ENCODE measurements at regions not wholly inside any gene's neighbourhood (a gene's known extent, or its start where the extent isn't known, plus 50 kb on each side); places are given as distances from the start of the nearest gene placed in this dataset.

- no peak overlapping the region for H3K4me3 ChIP-seq
- H3K27ac ChIP-seq, result no peak overlapping the region
- no peaks in the 10 kb centered on the region for H3K27me3 ChIP-seq
- intact Hi-C loops (cut with DNase I; ENCODE audit: low total_unique reads), result no loop called here
- no peaks in the 10 kb centered on the region for H3K9me3 ChIP-seq
- TF ChIP-seq CTCF (IDR thresholded peaks at IDR 0.05), result no peak
- no peaks in the 10 kb centered on the region for H3K36me3 ChIP-seq
- DNase-seq, result no peak
- H3K4me1 ChIP-seq, result no peaks in the 10 kb centered on the region
Measured at GRCh38 chr9:99406939-99407338, 184.9 kb downstream of the SEC61B start.

GRCh38 chr9:99411068-99411467 lies 189.0 kb downstream of the SEC61B start:
- DNase-seq, result no peak
- TF ChIP-seq CTCF (IDR thresholded peaks at IDR 0.05), result no peak
- Histone ChIP-seq H3K4me3 (no peak overlapping the region), H3K27me3 (no peaks in the 10 kb centered on the region), H3K36me3 (no peaks in the 10 kb centered on the region), H3K27ac (no peak overlapping the region), H3K4me1 (no peaks in the 10 kb centered on the region), H3K9me3 (no peaks in the 10 kb centered on the region)
- intact Hi-C loops (cut with DNase I; ENCODE audit: low total_unique reads), result no loop called here

GRCh38 chr9:99411479-99412115 lies 189.5 kb downstream of the SEC61B start:
- Histone ChIP-seq H3K27me3 (no peaks in the 10 kb centered on the region), H3K27ac (no peak overlapping the region), H3K36me3 (no peaks in the 10 kb centered on the region), H3K9me3 (no peaks in the 10 kb centered on the region), H3K4me3 (no peak overlapping the region), H3K4me1 (no peaks in the 10 kb centered on the region)
- DNase-seq, result no peak
- intact Hi-C loops (cut with DNase I; ENCODE audit: low total_unique reads), result no loop called here
- no peak for TF ChIP-seq CTCF (IDR thresholded peaks at IDR 0.05)

GRCh38 chr9:99412606-99413005 lies 190.5 kb downstream of the SEC61B start:
- Histone ChIP-seq H3K9me3 (no peaks in the 10 kb centered on the region), H3K27ac (no peak overlapping the region), H3K4me3 (no peak overlapping the region), H3K4me1 (no peaks in the 10 kb centered on the region), H3K27me3 (no peaks in the 10 kb centered on the region), H3K36me3 (no peaks in the 10 kb centered on the region)
- DNase-seq, result no peak
- TF ChIP-seq CTCF (IDR thresholded peaks at IDR 0.05), result no peak
- intact Hi-C loops (cut with DNase I; ENCODE audit: low total_unique reads), result no loop called here

- no peak for DNase-seq
- intact Hi-C loops (cut with DNase I; ENCODE audit: low total_unique reads), result no loop called here
- Histone ChIP-seq H3K4me3 (no peak overlapping the region), H3K36me3 (no peaks in the 10 kb centered on the region), H3K27me3 (no peaks in the 10 kb centered on the region), H3K27ac (no peak overlapping the region), H3K4me1 (no peaks in the 10 kb centered on the region), H3K9me3 (no peaks in the 10 kb centered on the region)
- no peak for TF ChIP-seq CTCF (IDR thresholded peaks at IDR 0.05)
Measured at GRCh38 chr9:99414321-99414720, 192.2 kb downstream of the SEC61B start.

- Histone ChIP-seq H3K9me3 (no peaks in the 10 kb centered on the region), H3K36me3 (no peaks in the 10 kb centered on the region), H3K27ac (no peak overlapping the region), H3K4me3 (no peak overlapping the region), H3K4me1 (no peaks in the 10 kb centered on the region), H3K27me3 (no peaks in the 10 kb centered on the region)
- intact Hi-C loops (cut with DNase I; ENCODE audit: low total_unique reads), result no loop called here
- DNase-seq, result no peak
- TF ChIP-seq CTCF (IDR thresholded peaks at IDR 0.05), result no peak
Measured at GRCh38 chr9:99415606-99416005, 193.5 kb downstream of the SEC61B start.

Data from tibial artery (tissue), 4 donors.